AG04449 (cell line): ENCODE measurements at regions not wholly inside any gene's neighbourhood (a gene's known extent, or its start where the extent isn't known, plus 50 kb on each side); places are given as distances from the start of the nearest gene placed in this dataset.

Experiments
- CTCF ChIA-PET: fragments of 350-600 bp; formaldehyde crosslinking; extraction: SDS; loops from one replicate; lab custom pipeline; 2021; ENCODE audit warnings: antibody characterized with exemption; lab: Yijun Ruan, JAX
- POLR2A ChIA-PET: fragments of 400-600, 350-600 bp; formaldehyde crosslinking; extraction: SDS; loops from one replicate; lab custom pipeline; 2020; ENCODE audit warnings: antibody characterized with exemption, inconsistent platforms; lab: Yijun Ruan, JAX
- DNase-seq: peaks from one replicate; pipeline ENCODE4 v3.0.0-alpha.2; 2010; ENCODE audit warnings: low read depth, low spot score
- H3K4me3 ChIP-seq: 2 replicates; pipeline ENCODE4 v1.5.1; 2011; ENCODE audit warnings: low read depth, mild to moderate bottlenecking, control low read depth, low read length
- CTCF ChIP-seq: IDR thresholded peaks from one replicate; pipeline ENCODE4 v1.5.1; 2011; ENCODE audit warnings: mild to moderate bottlenecking, moderate library complexity, low read length, control low read depth, inconsistent platforms; ENCODE audit not compliant: insufficient read depth; ENCODE audit errors: missing control alignments

GRCh38 chr5:155451106-155451505, 437.6 kb downstream of the KIF4B start:
- H3K4me3 ChIP-seq, result no peak overlapping the region
- POLR2A ChIA-PET, result no interaction called here
- no peak for DNase-seq
- TF ChIP-seq CTCF, result no peak
- CTCF ChIA-PET, result no interaction called here

GRCh38 chr5:155455791-155456514, 442.4 kb downstream of the KIF4B start:
- ChIA-PET CTCF (no interaction called here), POLR2A (no interaction called here)
- TF ChIP-seq CTCF, result no peak
- no peak overlapping the region for H3K4me3 ChIP-seq
- DNase-seq, result no peak

- DNase-seq, result no peak
- H3K4me3 ChIP-seq, result no peak overlapping the region
- no peak for TF ChIP-seq CTCF
- POLR2A ChIA-PET, result no interaction called here
- CTCF ChIA-PET, result no interaction called here
These were observed 446.4 kb downstream of the KIF4B start for GRCh38 chr5:155459889-155460500.

- ChIA-PET POLR2A (no interaction called here), CTCF (no interaction called here)
- DNase-seq, result no peak
- no peak overlapping the region for H3K4me3 ChIP-seq
- TF ChIP-seq CTCF, result no peak
These were observed 447.0 kb downstream of the KIF4B start for GRCh38 chr5:155460501-155460931.

GRCh38 chr5:155461304-155461703, 447.7 kb downstream of the KIF4B start:
- CTCF ChIA-PET, result no interaction called here
- H3K4me3 ChIP-seq, result no peak overlapping the region
- no peak for TF ChIP-seq CTCF

GRCh38 chr5:155466851-155467250, 453.3 kb downstream of the KIF4B start:
- DNase-seq, result no peak
- CTCF ChIA-PET, result no interaction called here
- no peak overlapping the region for H3K4me3 ChIP-seq
- POLR2A ChIA-PET, result no interaction called here
- no peak for TF ChIP-seq CTCF

More at GRCh38 chr5:155461304-155461703, 447.7 kb downstream of the KIF4B start:
- POLR2A ChIA-PET, result no interaction called here
- no peak for DNase-seq
